SK-N-SH treated with all-trans-retinoic acid at 6 μM for 48 hours (cell line): ENCODE measurements at regions not wholly inside any gene's neighbourhood (a gene's known extent, or its start where the extent isn't known, plus 50 kb on each side); places are given as distances from the start of the nearest gene placed in this dataset.

Experiments used
- BACH2 ChIP-seq: fragments of 250-450 bp; sonication (Bioruptor Pico); IDR thresholded peaks from 2 replicates; pipeline ENCODE4 v1.9.0; 2021; ENCODE audit warnings: mild to moderate bottlenecking, borderline replicate concordance
- CSDC2 ChIP-seq: fragments of 250-450 bp; sonication (Bioruptor Pico); IDR thresholded peaks from 2 replicates; pipeline ENCODE4 v1.5.0; 2020; ENCODE audit warnings: mild to moderate bottlenecking, moderate library complexity
- ESRRG ChIP-seq: fragments of 250-450 bp; sonication (Bioruptor Pico); IDR thresholded peaks from 2 replicates; pipeline ENCODE4 v1.6.1; 2021; ENCODE audit warnings: mild to moderate bottlenecking
- GLIS3 ChIP-seq: fragments of 250-450 bp; sonication (Bioruptor Pico); IDR thresholded peaks from 2 replicates; pipeline ENCODE4 v1.5.0; 2020; ENCODE audit warnings: mild to moderate bottlenecking, moderate library complexity
- PPARA ChIP-seq: fragments of 250-450 bp; sonication (Bioruptor Pico); IDR thresholded peaks from 2 replicates; pipeline ENCODE4 v1.5.0; 2020; ENCODE audit warnings: mild to moderate bottlenecking, borderline replicate concordance
- TCF4 ChIP-seq: fragments of 250-450 bp; sonication (Bioruptor Pico); IDR thresholded peaks from 2 replicates; pipeline ENCODE4 v1.8.0; 2021; ENCODE audit warnings: mild to moderate bottlenecking, moderate library complexity, borderline replicate concordance
- ZC3H10 ChIP-seq: fragments of 250-450 bp; sonication (Bioruptor Pico); IDR thresholded peaks from 2 replicates; pipeline ENCODE4 v1.5.1; 2021; ENCODE audit warnings: mild to moderate bottlenecking, moderate library complexity
- ZFP30 ChIP-seq: fragments of 450-650 bp; formaldehyde crosslinking; IDR thresholded peaks from 2 replicates; pipeline ENCODE4 v1.5.0; 2022; ENCODE audit warnings: mild to moderate bottlenecking, moderate library complexity
- ZNF8 ChIP-seq: fragments of 450-650 bp; formaldehyde crosslinking; IDR thresholded peaks from 2 replicates; pipeline ENCODE4 v1.5.0; 2020; ENCODE audit warnings: mild to moderate bottlenecking, moderate library complexity
- TF ChIP-seq, protein P1 (sequence below): fragments of 250-450 bp; sonication (Bioruptor Pico); IDR thresholded peaks from 2 replicates; pipeline ENCODE4 v1.8.0; 2020; ENCODE audit warnings: mild to moderate bottlenecking, moderate library complexity, borderline replicate concordance
- TF ChIP-seq, protein P2 (sequence below): fragments of 250-450 bp; sonication (Bioruptor Pico); IDR thresholded peaks from 2 replicates; pipeline ENCODE4 v1.5.1; 2020; ENCODE audit warnings: low read depth, mild to moderate bottlenecking, moderate library complexity
- TF ChIP-seq, protein P3 (sequence below): fragments of 250-450 bp; sonication (Bioruptor Pico); IDR thresholded peaks from 2 replicates; pipeline ENCODE4 v1.5.1; 2021; ENCODE audit warnings: mild to moderate bottlenecking, moderate library complexity

DNA sequence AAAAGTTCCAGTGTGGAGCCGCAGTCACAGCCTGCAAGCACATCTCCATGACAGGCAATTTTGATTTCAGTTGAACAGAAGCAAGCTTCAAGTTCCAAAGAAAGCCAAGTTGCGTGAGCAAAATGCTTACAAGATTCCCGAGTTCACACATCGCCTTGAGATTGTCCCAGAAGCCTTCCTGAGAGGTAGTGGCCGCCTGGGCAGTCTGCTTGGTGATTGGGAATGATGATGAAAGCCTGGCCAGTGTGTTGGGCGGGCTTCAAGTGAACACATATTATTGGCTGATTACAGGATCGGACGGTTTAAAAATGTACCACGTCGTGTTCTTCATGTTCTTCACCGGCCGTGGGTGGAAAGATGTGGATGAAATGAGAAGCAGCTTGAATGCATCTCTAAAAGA, 185.5 kb downstream of the FOXL1 start:
- TF ChIP-seq ZC3H10 (no peak), ZNF8 (CRISPR knock-in tag) (no peak), TCF4 (CRISPR knock-in tag) (no peak), ESRRG (CRISPR knock-in tag) (no peak), BACH2 (CRISPR knock-in tag) (no peak), PPARA (no peak), ZFP30 (CRISPR knock-in tag) (no peak), CSDC2 (CRISPR knock-in tag) (no peak), GLIS3 (no peak)
- TF ChIP-seq, protein P1, sequence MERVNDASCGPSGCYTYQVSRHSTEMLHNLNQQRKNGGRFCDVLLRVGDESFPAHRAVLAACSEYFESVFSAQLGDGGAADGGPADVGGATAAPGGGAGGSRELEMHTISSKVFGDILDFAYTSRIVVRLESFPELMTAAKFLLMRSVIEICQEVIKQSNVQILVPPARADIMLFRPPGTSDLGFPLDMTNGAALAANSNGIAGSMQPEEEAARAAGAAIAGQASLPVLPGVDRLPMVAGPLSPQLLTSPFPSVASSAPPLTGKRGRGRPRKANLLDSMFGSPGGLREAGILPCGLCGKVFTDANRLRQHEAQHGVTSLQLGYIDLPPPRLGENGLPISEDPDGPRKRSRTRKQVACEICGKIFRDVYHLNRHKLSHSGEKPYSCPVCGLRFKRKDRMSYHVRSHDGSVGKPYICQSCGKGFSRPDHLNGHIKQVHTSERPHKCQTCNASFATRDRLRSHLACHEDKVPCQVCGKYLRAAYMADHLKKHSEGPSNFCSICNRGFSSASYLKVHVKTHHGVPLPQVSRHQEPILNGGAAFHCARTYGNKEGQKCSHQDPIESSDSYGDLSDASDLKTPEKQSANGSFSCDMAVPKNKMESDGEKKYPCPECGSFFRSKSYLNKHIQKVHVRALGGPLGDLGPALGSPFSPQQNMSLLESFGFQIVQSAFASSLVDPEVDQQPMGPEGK, result no peak
- TF ChIP-seq, protein P2, sequence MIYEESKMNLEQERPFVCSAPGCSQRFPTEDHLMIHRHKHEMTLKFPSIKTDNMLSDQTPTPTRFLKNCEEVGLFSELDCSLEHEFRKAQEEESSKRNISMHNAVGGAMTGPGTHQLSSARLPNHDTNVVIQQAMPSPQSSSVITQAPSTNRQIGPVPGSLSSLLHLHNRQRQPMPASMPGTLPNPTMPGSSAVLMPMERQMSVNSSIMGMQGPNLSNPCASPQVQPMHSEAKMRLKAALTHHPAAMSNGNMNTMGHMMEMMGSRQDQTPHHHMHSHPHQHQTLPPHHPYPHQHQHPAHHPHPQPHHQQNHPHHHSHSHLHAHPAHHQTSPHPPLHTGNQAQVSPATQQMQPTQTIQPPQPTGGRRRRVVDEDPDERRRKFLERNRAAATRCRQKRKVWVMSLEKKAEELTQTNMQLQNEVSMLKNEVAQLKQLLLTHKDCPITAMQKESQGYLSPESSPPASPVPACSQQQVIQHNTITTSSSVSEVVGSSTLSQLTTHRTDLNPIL (CRISPR knock-in tag), result no peak
- TF ChIP-seq, protein P3, sequence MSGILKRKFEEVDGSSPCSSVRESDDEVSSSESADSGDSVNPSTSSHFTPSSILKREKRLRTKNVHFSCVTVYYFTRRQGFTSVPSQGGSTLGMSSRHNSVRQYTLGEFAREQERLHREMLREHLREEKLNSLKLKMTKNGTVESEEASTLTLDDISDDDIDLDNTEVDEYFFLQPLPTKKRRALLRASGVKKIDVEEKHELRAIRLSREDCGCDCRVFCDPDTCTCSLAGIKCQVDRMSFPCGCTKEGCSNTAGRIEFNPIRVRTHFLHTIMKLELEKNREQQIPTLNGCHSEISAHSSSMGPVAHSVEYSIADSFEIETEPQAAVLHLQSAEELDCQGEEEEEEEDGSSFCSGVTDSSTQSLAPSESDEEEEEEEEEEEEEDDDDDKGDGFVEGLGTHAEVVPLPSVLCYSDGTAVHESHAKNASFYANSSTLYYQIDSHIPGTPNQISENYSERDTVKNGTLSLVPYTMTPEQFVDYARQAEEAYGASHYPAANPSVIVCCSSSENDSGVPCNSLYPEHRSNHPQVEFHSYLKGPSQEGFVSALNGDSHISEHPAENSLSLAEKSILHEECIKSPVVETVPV (CRISPR knock-in tag), result no peak
